ENCODE measurements at regions not wholly inside any gene's neighbourhood (a gene's known extent, or its start where the extent isn't known, plus 50 kb on each side); places are given as distances from the start of the nearest gene placed in this dataset.

DNA sequence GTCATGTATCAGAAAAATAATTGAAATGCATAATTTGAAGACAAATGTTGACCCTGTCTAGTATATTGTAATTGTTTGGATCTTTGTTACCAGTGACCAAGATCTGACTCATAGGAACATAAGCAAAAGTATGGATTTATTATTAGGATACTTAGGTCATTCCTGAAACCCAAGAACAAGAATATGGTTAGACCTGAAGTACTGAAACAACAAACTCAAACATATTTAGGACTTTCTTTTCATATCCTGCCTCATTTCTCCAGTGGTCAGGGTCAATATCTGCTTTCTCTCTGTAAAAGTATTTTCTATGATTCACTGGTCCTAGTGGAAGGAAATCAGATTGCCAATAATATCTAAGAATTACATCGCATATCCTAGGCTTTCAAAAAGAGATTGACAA is 1937.1 kb upstream of the WWC1 start:
- no peak overlapping the region for H3K4me2 ChIP-seq (ENCODE audit: insufficient read depth, low read length)
- H3K9ac ChIP-seq (replicated peaks; ENCODE audit: extremely low read depth, insufficient read depth, low read length) = no peak overlapping the region
- BruUV-seq (replicated peaks) = no TSS peak
- no peaks in the 10 kb centered on the region for H3K79me2 ChIP-seq (ENCODE audit: control insufficient read depth, insufficient read depth, low read length)
- H3K4me1 ChIP-seq (ENCODE audit: control insufficient read depth, extremely low read depth, insufficient read depth, low read length) = no peaks in the 10 kb centered on the region
- dilution Hi-C loops (cut with MboI; ENCODE audit: extremely low pct_ligation_motif_present, low sequenced_read_pairs) (no loop called here), intact Hi-C loops (cut with micrococcal nuclease) (no loop called here)
- ChIA-PET CTCF (no interaction called here), POLR2A (no interaction called here)
- no peak overlapping the region for H3K27ac ChIP-seq (ENCODE audit: insufficient read depth, low read depth, low read length)
- DNase-seq (ENCODE audit: low read depth, low spot score) = peak; percentile 3
- H4K20me1 ChIP-seq (replicated peaks; ENCODE audit: control insufficient read depth, extremely low read depth, insufficient read depth, low read length) = no peaks in the 10 kb centered on the region
- no peak overlapping the region for H3K4me3 ChIP-seq (replicated peaks in 1 of 3; ENCODE audit: insufficient read depth in 1 of 3, low read depth in 1 of 3, low read length in 3 of 3)
- FAIRE-seq = no peak
- no peaks in the 10 kb centered on the region for H3K9me3 ChIP-seq (replicated peaks; ENCODE audit: control insufficient read depth, insufficient read depth, low read length)
- H3K9me1 ChIP-seq (replicated peaks; ENCODE audit: control insufficient read depth, extremely low read depth, insufficient read depth, low read length) = no peaks in the 10 kb centered on the region
- no peaks in the 10 kb centered on the region for H3K27me3 ChIP-seq (ENCODE audit: control insufficient read depth in 2 of 2, insufficient read depth in 2 of 2, low read length in 2 of 2)
- H2AFZ ChIP-seq (ENCODE audit: low read depth, low read length) = no peak overlapping the region
- no peak for TF ChIP-seq JUN (IDR thresholded peaks at IDR 0.05; ENCODE audit: borderline replicate concordance, insufficient read depth, insufficient read length, low read depth)
- TF ChIP-seq POLR2AphosphoS5 (IDR thresholded peaks at IDR 0.05; ENCODE audit: insufficient read depth, low read depth, low read length) = no peak
- no peak for TF ChIP-seq POLR2A (IDR thresholded peaks at IDR 0.05; ENCODE audit: low read depth, low read length)
- TF ChIP-seq GATA2 (IDR thresholded peaks at IDR 0.05; ENCODE audit: insufficient read depth, insufficient read length, low read depth, low read length) = no peak
- no peak for TF ChIP-seq MYC (IDR thresholded peaks at IDR 0.05; ENCODE audit: low read depth, low read length)
- TF ChIP-seq EZH2 (IDR thresholded peaks at IDR 0.05; ENCODE audit: borderline replicate concordance, low read depth, low read length, severe bottlenecking) = no peak
- TF ChIP-seq FOS (IDR thresholded peaks at IDR 0.05; ENCODE audit: borderline replicate concordance, insufficient read depth, low read length) = no peak
- TF ChIP-seq, protein P1, sequence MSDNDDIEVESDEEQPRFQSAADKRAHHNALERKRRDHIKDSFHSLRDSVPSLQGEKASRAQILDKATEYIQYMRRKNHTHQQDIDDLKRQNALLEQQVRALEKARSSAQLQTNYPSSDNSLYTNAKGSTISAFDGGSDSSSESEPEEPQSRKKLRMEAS (IDR thresholded peaks at IDR 0.05; ENCODE audit: insufficient read depth, insufficient read length) = no peak
- TF ChIP-seq, protein P2, sequence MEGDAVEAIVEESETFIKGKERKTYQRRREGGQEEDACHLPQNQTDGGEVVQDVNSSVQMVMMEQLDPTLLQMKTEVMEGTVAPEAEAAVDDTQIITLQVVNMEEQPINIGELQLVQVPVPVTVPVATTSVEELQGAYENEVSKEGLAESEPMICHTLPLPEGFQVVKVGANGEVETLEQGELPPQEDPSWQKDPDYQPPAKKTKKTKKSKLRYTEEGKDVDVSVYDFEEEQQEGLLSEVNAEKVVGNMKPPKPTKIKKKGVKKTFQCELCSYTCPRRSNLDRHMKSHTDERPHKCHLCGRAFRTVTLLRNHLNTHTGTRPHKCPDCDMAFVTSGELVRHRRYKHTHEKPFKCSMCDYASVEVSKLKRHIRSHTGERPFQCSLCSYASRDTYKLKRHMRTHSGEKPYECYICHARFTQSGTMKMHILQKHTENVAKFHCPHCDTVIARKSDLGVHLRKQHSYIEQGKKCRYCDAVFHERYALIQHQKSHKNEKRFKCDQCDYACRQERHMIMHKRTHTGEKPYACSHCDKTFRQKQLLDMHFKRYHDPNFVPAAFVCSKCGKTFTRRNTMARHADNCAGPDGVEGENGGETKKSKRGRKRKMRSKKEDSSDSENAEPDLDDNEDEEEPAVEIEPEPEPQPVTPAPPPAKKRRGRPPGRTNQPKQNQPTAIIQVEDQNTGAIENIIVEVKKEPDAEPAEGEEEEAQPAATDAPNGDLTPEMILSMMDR (IDR thresholded peaks at IDR 0.05; ENCODE audit: extremely low read depth in 1 of 2, insufficient read depth in 1 of 2, low read depth in 1 of 2, low read length in 2 of 2) = no peak
- H3K36me3 ChIP-seq (ENCODE audit: control insufficient read depth in 2 of 2, extremely low read depth in 1 of 2, insufficient read depth in 2 of 2, low read length in 2 of 2) = no peaks in the 10 kb centered on the region

Data from endothelial cell of umbilical vein (primary cell).